ENCODE measurements at regions not wholly inside any gene's neighbourhood (a gene's known extent, or its start where the extent isn't known, plus 50 kb on each side); places are given as distances from the start of the nearest gene placed in this dataset.
A peak's percentile ranks its signal among the peaks of the same experiment; 100 is the strongest.

DNA sequence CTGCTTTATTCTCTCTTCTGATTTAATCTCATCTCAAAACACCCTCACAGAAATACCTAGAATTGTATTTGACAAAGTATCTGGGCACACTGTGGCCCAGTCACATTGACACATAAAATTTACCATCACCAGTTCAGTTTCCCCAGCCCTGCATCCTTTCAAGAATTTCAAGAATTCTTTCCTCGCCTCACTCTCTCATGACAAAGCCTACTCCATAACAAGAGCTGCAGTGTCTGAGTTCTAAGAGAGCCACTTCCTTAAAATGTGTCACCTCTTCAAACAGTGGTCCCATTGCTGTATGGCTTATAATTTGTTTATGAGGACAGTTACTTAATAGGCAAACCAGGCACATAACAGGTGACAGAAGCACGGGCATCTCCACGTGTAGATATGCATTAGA lies 90.9 kb upstream of the STK39 start:
- no peak for DNase-seq (ENCODE audit: low read depth in 4 of 4, low spot score in 3 of 4)

DNA sequence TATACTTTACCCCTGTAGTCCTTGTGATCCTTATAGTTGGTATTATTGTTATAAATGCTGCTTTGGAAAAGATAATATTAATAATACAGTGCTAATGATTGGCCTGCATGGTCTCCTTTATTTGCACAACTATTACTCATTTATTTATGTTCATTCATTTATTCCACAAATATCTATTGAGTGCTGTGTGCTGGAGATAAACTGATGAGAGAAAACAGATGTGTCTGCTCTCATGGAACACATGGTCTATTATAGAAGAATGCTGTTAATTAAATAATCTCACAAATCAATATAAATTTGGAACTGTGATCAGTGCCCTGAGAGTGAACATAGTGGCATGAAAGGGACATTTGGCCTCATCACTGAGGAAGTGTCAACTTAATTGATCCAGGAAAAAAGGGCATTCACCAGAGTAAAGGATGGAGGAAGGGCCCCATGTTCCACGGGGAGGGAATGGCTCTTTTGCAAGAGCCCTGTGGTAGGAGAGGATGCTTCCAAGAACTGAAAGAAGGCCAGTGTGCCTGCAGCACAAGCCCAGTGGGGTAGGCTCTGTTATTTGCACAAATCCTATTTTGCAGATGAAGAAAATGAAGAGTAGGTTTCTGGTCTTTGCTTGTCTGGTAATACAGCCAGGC lies 91.5 kb upstream of the STK39 start:
- no peak for DNase-seq (ENCODE audit: low read depth in 4 of 4, low spot score in 3 of 4)

DNA sequence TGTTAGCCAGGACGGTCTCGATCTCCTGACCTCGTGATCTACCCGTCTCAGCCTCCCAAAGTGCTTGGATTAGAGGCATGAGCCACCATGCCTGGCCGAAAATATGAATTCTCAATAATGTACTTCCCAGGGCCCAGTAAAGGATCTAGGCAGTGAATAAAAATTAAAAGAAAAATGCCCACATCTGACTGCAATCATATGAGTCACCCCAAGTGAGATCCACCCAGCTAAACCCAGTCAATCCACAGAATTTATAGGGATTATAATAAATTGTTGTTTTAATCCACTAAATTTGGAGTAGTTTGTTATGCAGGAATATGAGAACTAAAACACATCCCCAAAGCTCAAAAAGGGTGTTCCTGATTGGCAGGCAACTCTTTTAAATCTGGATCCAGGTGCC lies 93.5 kb upstream of the STK39 start:
- no peak for DNase-seq (ENCODE audit: low read depth in 4 of 4, low spot score in 3 of 4)

DNA sequence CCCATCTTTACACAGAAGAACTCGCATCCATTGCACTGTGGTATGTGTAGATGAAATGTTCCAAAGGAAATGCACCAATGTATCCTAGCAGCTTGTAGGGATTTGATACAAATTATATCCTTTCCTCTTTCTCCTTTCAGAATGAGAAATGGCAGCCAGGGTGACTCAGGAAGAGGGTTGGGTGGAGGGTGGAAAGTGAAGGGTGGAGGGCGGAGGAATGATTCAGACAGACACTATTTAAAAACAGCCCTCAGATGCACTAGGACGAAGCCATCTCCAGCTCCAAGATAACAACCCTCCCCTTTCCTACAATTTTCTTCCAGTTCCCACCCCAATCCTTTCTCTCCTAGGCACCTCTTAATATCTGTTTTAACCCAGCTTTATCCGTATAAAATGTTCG lies 96.2 kb upstream of the STK39 start:
- DNase-seq (ENCODE audit: low read depth in 4 of 4, low spot score in 3 of 4), result no peak

GRCh38 chr2:168344706-168345105 lies 97.3 kb upstream of the STK39 start:
- no peak for DNase-seq (ENCODE audit: low read depth in 4 of 4, low spot score in 3 of 4)

DNA sequence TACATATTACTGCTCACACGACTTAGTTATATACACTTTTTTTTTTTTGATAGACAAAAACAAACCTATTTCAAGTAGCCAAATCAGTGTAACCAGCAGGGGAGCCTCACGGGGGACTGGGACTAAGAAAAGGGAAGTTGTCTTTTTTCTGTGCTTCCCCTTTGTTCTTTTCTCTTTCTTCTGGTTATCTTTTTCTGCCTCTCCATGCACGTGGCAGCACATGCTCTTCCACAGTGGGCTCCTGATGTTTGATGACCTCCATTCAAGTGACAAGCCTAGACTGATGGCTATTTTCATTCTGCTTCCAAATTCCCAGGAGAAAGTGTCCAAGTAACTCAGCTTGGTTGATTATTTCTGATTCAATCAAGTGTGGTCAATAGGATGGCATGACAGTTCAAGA lies 98.2 kb upstream of the STK39 start:
- no peak for DNase-seq (ENCODE audit: low read depth in 4 of 4, low spot score in 3 of 4)

DNA sequence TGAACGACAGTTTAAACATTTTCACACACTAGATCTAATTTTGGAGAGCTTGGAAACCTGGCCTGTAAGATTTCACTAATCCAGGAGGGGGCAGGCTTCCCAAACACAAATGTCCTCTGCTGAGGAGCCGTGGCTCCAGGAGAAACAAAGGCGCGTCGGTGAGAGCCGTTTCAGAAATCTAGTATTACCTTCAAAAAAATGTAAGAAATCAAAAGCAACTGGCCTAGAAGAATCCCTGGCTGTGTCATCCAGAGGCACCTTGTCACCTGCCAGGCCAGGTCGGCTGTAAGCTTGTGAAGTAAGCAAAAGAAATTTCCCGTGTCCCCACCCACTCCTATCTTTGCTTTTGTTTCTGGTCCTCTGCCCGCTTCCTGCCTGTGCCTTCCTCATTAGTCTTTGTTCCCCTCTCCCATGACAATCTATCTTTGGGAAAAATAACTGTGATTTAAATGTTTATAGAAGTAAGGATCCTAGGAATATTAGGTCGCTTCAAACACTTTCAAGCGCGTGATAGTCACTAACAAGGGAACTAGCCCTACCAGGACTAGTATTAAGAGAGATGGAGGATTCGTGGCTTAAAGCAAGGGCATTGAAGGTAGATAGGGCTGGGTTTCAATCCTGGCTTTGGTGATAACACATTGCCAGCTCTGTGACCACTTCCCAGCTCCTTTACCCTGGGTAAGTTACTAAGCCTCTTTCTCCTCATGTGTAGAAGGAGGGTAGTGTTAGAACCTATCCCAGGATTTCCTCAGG lies 99.5 kb upstream of the STK39 start:
- DNase-seq (ENCODE audit: low read depth in 4 of 4, low spot score in 3 of 4), result peak; percentile 53 to 62 (median 57)

GRCh38 chr2:168348076-168348475 lies 100.7 kb upstream of the STK39 start:
- no peak for DNase-seq (ENCODE audit: low read depth in 4 of 4, low spot score in 3 of 4)

- no peak for DNase-seq (ENCODE audit: low read depth in 4 of 4, low spot score in 3 of 4)
Observed at GRCh38 chr2:168350380-168350779, 103.0 kb upstream of the STK39 start.

- DNase-seq (ENCODE audit: low read depth in 4 of 4, low spot score in 3 of 4), result no peak
Observed at GRCh38 chr2:168353251-168353650, 102.8 kb upstream of the CERS6 start.

DNA sequence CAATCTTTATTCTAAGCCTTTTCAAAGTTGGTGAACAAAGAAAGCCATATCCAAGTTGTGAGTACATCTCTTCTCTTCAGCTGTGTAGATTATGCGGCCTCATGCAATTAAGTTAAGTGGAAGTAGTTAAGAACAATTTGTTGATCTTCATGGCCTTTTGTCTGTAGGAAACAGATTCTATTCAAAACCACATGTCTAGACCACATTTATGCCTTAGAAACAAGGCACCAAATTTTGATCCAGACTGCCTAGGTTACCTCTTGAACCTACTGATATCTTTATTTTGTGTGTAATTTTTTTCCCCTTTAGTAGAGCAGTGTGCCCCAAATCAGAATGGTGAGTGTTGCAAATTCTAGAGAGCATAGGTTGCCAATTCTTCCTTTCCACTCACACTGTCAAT lies 101.6 kb upstream of the CERS6 start:
- no peak for DNase-seq (ENCODE audit: low read depth in 4 of 4, low spot score in 3 of 4)

GRCh38 chr2:168355121-168355520 lies 101.0 kb upstream of the CERS6 start:
- no peak for DNase-seq (ENCODE audit: low read depth in 4 of 4, low spot score in 3 of 4)

- no peak for DNase-seq (ENCODE audit: low read depth in 4 of 4, low spot score in 3 of 4)
Observed at GRCh38 chr2:168355779-168356476, 100.1 kb upstream of the CERS6 start.

GRCh38 chr2:168356477-168356835 lies 99.6 kb upstream of the CERS6 start:
- no peak for DNase-seq (ENCODE audit: low read depth in 4 of 4, low spot score in 3 of 4)

DNA sequence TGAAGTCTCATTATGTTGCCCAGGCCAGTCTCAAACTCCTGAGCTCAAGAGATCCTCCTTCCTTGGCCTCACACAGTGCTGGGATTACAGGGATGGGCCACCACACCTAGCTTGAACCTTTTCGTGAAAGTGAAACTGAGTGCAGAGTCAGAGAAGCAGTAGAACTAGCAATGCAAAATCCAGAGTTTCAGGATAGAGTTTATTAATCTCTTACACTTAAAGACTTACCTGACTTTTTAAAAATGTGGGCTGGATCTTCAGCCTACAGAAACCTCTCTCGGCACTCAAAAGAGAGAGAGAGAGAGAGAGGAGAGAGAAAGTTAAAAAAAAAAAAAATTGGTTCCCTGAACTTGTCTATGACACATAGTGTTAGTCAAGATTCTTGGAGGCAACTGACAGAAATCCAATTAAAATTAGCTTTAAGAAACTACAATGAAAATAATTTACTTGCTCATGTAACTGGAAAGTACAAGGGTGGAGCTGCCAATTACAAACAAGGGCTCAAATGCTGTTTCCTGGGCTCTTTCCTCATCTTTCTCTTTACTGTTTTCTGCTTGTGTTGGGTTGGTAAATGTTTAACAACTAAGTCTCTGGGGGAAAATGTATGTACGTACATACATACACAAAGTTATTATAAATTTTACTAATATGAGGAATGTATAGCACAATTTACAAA lies 98.1 kb upstream of the CERS6 start:
- DNase-seq (ENCODE audit: low read depth in 4 of 4, low spot score in 3 of 4), result no peak

- no peak for DNase-seq (ENCODE audit: low read depth in 4 of 4, low spot score in 3 of 4)
Observed at GRCh38 chr2:168359082-168359481, 97.0 kb upstream of the CERS6 start.

DNA sequence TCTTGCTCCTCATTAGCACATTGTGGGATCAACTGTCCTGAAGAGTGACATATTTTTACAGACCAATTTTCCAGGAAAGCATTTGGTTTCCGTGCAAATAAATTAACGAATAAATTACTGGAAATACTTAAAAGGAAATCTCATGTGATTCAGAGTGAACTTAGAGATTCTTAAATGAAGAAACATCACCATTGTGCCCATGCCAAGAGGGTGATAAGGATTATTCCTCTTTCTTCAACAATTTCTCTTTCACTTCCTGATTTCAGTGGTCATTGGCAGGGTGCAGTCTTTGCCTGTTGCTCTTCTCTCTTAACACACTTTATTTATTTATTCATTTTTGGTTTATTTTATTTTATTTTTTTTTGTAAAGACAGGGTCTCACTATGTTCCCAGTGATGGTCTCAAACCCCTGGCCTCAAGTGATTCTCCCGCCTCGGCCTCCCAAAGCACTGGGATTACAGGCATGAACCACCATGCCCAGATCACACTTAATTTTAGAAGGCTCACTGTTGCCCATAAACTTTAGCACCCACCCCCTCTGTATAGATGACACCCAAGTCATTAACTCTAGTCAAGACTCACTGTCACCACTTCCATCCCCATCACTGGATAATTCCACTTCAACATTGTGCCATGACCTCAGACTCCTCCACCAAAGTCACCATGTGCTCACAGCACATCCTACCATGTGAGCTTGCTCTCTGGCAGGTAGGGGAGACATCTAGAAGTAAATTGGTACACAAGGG lies 92.6 kb upstream of the CERS6 start:
- DNase-seq (ENCODE audit: low read depth in 4 of 4, low spot score in 3 of 4), result no peak

- DNase-seq (ENCODE audit: low read depth in 4 of 4, low spot score in 3 of 4), result no peak
Observed at GRCh38 chr2:168365094-168365621, 90.9 kb upstream of the CERS6 start.

DNA sequence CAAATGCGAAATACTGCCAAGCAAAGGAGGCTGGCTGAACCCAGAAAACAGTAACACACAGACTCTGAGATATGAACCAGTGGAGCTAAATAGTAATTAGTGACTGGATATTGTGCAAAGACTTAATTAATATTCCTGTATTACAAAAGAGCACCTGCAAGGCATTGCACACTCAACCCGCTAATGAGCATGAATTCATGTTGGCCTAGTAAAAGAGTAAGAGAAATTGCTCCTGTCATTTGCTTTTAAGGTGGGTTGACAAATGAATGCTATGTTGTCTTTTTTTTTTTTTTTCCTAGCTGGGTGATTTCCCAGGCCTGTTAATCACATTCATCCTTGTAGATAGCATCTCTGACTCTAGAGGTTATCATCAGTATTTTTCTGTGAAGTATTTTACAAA lies 87.0 kb upstream of the CERS6 start:
- no peak for DNase-seq (ENCODE audit: low read depth in 4 of 4, low spot score in 3 of 4)

- DNase-seq (ENCODE audit: low read depth in 4 of 4, low spot score in 3 of 4), result no peak
Observed at GRCh38 chr2:168371273-168372019, 84.6 kb upstream of the CERS6 start.

All from left renal pelvis (tissue), 4 donors.